Neural cell (in vitro differentiated cells): ENCODE measurements at regions not wholly inside any gene's neighbourhood (a gene's known extent, or its start where the extent isn't known, plus 50 kb on each side); places are given as distances from the start of the nearest gene placed in this dataset.

Experiments
- CTCF ChIP-seq: fragments of 450-650 bp; IDR thresholded peaks from 2 replicates; pipeline ENCODE4 v1.5.1; 2014; ENCODE audit warnings: antibody characterized with exemption, mild to moderate bottlenecking, moderate library complexity; ENCODE audit not compliant: poor library complexity, severe bottlenecking
- EP300 ChIP-seq: fragments of 450-650 bp; conservative IDR thresholded peaks from 2 replicates; pipeline ENCODE4 v1.6.1; 2014; ENCODE audit warnings: antibody characterized with exemption, mild to moderate bottlenecking, moderate library complexity; ENCODE audit not compliant: poor library complexity, severe bottlenecking
- EZH2 ChIP-seq: fragments of 200-600, 300-800 bp; shearing (Covaris generic), sonication (generic); IDR thresholded peaks from 2 replicates; pipeline ENCODE4 v1.6.1; 2014; ENCODE audit warnings: antibody characterized with exemption, low read length, borderline replicate concordance, mild to moderate bottlenecking; ENCODE audit not compliant: insufficient read depth, poor library complexity, severe bottlenecking
- MXI1 ChIP-seq: fragments of 450-650 bp; conservative IDR thresholded peaks from 2 replicates; pipeline ENCODE4 v1.6.1; 2014; ENCODE audit warnings: antibody characterized with exemption, mild to moderate bottlenecking; ENCODE audit not compliant: poor library complexity, severe bottlenecking
- POLR2AphosphoS5 ChIP-seq: IDR thresholded peaks from 2 replicates; pipeline ENCODE4 v1.6.1; 2012
- REST ChIP-seq: IDR thresholded peaks from 2 replicates; pipeline ENCODE4 v1.6.1; 2012; ENCODE audit warnings: borderline replicate concordance
- TAF1 ChIP-seq: IDR thresholded peaks from 2 replicates; pipeline ENCODE4 v1.6.1; 2012; ENCODE audit warnings: low read depth

- TF ChIP-seq EZH2 (no peak), CTCF (no peak), EP300 (no peak), POLR2AphosphoS5 (no peak), TAF1 (no peak), MXI1 (no peak), REST (no peak)
These were observed 264.0 kb upstream of the BOD1L1 start for GRCh38 chr4:13891544-13891939.
